CD4-positive, alpha-beta T cell treated with Interleukin-4 for 1 hour (primary cell): ENCODE measurements at regions not wholly inside any gene's neighbourhood (a gene's known extent, or its start where the extent isn't known, plus 50 kb on each side); places are given as distances from the start of the nearest gene placed in this dataset.
"Not testable (repeated sequence)": the region's sequence is repeated elsewhere in the genome, so short reads cannot be mapped to it uniquely, and the experiment has no call there.

Source experiments
- DNase-seq, 2 donors: peaks; one replicate each; pipeline ENCODE4 v3.0.0-alpha.2; 2020 to 2022

DNA sequence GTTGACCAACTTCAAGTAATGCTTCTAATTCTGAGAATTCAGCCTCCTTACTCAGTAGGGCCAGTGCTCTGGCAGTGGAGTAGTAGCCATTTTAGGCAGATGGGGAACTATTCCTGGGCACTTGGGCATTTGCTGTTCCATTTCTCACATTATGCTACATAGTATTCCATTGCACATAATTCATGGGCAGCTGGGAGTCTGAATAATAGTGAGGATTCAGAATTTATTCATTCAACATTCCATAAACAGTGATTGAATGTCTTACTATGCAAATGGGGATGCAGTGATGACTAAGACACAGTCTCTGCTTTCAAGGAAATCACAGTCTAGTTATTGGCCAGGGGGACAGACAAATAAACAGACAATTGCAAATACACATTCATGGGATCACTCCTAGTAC is 301.0 kb upstream of the KCNN2 start:
- no peak for DNase-seq

DNA sequence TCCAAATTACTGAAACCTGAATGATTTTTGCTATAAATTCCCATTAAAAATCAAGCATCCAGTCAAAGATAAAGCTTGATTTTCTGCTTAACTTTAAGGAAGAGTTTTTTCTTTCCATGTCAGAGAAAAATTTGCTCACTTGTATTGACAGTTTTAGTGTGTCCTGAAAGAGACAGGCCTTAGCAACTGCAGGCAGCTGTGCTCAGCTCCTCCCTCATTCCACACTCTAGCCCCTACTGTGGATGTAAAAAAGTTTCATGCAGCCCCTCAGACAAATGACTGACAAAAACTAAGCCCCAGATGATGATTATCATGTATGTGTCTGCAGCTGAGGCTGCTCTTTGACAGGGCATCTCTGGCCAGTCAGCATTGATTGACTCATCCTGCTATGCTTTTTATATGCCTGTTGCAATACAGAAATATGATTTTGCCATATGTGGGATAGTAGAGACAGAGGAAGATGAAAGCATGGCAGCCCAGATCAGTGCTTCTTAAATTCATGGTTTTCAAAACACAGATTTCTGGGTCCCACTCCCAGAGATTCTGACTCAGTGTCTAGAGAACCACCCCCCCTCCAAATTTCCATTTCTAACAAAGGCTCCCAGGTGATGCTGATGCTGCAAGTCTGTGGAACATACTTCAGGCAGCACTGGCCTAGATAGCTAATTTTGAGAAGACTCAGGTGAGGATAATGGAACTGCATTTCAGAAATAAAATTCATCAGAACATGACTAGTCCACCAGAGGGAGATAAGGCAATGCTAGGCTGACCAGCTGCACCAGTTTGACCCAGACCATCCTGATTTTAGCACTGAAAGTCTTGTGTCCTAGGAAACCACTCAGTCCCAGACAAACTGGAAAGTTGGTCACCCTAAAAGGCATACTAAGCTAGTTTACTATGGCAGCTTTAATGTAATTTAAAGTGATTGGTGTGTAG is 298.7 kb upstream of the KCNN2 start:
- DNase-seq, result no peak

DNA sequence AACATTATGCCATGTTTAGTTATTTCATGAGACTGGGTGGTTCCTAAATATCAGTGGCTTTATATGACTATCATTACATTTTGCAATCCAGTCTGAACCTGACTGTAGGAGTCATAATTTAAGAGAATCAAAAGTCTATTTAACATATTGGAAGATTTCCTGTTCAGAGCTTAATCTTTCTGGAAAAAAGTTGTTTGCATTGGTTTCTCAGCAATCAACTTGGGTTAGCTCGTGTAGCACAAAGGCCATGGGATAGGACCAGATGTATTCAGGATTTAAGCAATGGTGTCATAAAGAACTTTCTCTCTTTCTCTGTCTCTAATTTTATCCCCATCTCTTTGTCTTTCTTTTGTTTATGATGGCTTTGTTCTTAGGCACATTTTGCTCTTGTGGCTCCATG is 296.0 kb upstream of the KCNN2 start:
- no peak for DNase-seq

- no peak for DNase-seq
Measured at GRCh38 chr5:114070093-114070722, 291.7 kb upstream of the KCNN2 start.

GRCh38 chr5:114089259-114089658 is 272.6 kb upstream of the KCNN2 start:
- DNase-seq, result no peak

GRCh38 chr5:114097570-114097969 is 264.3 kb upstream of the KCNN2 start:
- DNase-seq, result no peak

DNA sequence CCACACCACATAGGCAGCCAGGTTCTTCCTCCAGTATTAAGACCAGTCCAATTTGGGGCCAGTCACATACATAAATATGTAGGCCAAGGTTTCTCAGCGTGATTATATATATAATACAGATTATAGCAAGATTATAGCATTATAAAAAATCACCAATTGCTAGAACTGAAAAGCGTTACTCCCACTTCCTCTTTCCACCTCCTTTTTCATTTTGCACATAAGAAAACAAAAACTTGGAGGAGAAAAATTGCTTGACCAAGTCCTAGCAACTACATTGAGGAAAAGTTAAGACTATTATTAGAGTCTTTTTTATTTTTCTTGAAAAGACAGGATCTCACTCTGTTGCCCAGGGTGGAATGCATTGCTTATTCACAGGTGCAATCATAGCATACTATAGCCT is 262.7 kb upstream of the KCNN2 start:
- DNase-seq, result no peak

DNA sequence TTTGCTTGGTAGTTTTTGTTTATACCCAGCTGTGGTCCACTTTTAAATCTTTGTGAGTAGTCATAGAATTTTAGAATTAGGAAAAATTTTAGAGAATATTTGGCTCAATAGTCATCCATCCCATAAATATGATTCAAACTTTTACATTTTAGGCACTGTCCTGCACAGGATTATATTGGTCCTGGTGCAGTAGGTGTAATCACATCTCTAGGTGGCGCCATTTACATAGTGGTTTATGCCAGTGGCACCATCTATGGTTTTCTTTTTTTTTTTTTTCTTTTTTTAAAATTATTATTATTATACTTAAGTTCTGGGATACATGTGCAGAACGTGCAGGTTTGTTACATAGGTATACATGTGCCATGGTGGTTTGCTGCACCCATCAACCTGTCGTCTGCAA is 260.7 kb upstream of the KCNN2 start:
- DNase-seq, result no peak

DNA sequence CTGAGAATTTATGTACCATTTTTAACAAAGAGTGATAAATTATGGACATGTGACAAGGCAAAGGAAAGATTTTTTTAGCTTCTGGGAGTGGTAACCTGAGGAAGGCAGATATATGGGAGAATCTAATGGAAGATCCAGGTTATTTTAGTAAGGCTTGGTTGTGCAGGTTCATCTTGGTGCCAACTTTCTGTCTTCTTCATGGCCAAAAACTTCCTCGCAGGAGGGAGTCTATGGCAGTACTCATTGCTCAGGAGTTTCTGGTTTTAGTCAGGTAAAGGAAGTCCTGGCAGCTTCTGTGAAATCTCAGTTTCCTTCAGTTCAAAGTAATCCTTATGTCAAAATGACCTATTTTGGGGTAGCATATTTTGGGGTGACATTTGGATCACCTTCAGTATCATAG is 248.3 kb upstream of the KCNN2 start:
- DNase-seq, result no peak

GRCh38 chr5:114116981-114117380 is 244.9 kb upstream of the KCNN2 start:
- DNase-seq, result no peak

DNA sequence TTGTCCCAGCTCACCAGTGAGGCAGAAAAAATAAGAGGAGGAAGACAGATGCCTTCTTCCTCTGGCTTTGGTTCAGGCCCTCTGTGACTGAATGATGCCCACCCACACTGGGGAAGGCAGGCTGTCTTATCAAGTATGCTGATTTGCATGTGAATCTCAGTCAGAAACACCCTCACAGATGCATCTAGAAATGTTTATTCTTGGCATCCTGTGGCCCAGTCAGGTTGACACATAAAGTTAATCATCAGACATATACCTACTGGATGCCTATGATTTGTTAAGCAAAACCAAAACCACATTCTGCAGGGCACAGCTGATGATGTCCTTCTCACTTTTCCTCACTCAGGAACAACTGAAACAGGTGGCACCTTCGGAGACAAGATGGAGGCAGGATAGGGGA is 243.4 kb upstream of the KCNN2 start:
- DNase-seq, result no peak

- DNase-seq, result no peak
Measured at GRCh38 chr5:114120166-114120565, 241.7 kb upstream of the KCNN2 start.

DNA sequence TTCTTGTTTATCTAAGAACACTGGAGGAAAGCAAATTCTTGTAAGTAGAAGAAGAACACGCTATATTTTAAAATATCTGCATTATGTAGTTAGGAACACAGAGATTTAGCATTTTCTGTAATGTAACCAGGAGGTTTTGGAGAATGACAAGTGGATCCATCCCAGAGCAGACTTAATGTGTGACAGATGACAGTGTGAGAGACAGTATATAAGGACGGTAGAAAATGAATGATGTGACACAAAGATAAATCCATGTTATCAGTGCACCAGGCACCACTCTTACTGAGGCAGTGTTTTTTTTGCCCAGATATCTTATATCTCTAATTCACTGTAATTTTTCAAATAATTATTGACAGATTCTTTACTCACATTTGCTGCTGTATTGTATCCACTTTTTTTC is 239.0 kb upstream of the KCNN2 start:
- DNase-seq, result no peak

GRCh38 chr5:114123654-114124053 is 238.2 kb upstream of the KCNN2 start:
- no peak for DNase-seq

- DNase-seq, result no peak
Measured at GRCh38 chr5:114146398-114146797, 215.5 kb upstream of the KCNN2 start.

DNA sequence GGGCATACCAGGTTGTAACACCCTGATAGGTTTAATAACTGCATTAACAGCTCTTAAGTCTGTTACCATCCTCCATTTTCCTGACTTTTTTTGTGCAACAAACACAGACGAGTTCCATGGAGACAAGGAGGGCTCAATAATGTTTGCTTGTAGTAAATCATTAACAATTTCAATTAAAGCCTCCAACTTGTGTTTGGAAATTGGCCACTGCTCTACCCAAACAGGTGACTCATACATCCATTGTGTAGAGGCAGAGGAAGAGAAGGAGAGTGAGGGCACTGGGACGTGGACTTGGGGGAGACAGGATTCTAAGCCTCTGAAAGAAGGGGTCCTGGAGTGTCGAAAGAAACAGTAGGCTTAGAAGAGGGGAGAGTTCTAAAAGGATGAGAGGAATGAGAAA is 213.6 kb upstream of the KCNN2 start:
- DNase-seq, result no peak

GRCh38 chr5:114148728-114149127 is 213.1 kb upstream of the KCNN2 start:
- not testable (repeated sequence) for DNase-seq

DNA sequence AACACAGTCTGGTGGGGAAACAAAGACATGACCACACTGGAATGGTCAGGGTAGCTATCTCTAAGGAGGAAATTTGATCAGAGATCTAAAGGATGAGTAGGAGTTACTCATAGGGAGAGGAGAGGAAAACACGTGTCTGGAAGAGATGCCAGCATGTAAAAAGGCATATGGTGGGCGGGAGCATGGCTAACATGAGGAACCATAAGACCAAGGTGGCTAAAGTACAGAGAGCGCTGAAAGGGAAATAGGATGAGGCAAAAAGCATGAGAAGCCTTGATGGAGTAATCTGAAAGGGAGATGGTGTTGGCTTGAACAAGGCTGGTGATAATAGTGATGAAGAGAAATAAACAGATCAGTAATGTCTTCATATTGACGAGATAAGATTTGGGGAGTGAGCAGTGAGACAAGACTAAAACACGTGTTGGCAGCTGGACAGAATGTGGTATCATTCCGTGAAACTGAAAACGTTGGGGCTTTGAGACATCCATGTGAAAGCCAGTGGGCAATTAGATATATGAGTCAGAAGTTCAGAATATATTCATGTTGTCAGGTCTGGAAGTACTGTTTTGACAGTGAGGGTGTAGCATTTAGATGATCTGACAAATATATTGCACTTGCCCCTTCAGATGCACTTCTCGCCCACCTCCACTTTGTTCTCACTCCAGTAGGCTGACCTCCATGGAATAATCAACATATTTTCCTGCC is 209.1 kb upstream of the KCNN2 start:
- DNase-seq, result no peak

DNA sequence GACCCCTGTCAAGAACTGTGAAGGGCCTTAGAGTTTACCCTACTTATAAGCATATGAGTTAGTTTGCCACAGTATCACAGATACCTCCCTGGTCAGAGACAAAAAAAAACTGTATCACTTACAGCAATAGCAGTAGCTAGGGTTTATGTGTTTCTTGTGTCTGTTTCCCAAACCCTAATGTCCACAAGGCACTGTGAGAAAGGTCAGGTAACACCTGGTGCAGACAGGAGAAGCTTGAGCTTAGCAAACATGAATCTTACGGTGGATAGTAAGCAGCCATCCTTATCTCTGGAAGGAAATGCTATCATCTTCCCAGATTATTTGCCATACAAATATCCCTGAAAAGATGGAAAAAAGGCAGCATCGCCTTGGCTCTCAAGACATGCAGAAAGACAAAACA is 208.5 kb upstream of the KCNN2 start:
- no peak for DNase-seq

DNA sequence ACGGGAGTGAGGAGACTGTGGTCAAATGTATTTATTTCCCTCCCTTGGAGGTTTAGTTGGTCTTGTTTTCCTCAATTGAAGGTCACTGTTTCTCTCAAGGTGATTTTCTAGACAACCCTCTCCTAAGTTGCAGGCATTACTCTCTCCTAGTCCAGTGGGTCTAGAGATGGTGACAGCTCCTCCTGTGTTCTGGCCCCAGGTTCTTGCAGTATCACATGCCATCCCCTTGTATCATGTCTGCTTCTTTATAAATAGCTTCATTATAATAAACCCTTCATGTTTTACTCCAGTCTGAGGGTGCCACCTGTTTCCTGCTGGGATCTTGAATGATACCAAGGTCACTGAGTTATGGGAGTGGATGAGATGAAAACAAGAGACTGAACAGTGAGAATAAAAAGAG is 208.0 kb upstream of the KCNN2 start:
- no peak for DNase-seq

GRCh38 chr5:114166081-114166480 is 195.8 kb upstream of the KCNN2 start:
- no peak for DNase-seq

DNA sequence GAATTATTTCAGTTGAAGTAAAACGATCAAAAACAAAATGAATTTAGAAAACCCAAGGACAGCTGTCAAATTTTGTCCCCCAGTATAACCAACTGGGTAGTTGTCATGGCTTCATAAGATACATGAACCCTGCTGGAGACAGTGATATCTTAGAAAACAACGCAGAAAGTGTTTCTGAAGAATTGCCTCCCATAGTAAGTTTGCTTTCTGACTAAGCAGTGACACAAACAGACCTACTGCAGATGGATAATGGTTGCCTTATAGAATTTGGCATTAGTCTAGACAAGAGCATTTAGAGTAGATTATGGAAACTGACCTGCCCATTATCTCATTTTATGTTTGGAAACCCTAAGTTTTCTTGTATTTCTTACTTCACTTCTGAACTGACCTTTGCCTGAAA is 187.7 kb upstream of the KCNN2 start:
- no peak for DNase-seq

DNA sequence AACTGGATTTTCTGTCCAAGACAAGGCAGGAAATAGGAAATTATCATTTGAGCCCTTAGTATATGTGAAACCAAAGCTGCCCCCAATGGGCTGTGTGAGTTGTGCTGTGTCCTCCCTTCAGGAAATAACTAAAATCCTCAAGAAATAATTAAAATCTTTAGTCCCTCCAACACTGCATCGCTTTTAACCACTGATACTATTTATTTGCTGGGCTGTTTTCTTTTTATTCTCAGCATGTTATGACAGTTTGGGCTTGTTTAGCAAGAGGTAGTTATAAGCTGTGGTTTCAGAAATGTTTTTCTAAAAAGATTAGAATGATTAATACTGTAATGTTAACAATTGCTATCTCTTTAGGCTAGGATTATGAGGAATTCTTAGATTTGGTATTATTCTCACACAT is 187.0 kb upstream of the KCNN2 start:
- no peak for DNase-seq

GRCh38 chr5:114176356-114176755 is 185.5 kb upstream of the KCNN2 start:
- DNase-seq, result no peak
